ENCODE measurements at regions not wholly inside any gene's neighbourhood (a gene's known extent, or its start where the extent isn't known, plus 50 kb on each side); places are given as distances from the start of the nearest gene placed in this dataset.

DNA sequence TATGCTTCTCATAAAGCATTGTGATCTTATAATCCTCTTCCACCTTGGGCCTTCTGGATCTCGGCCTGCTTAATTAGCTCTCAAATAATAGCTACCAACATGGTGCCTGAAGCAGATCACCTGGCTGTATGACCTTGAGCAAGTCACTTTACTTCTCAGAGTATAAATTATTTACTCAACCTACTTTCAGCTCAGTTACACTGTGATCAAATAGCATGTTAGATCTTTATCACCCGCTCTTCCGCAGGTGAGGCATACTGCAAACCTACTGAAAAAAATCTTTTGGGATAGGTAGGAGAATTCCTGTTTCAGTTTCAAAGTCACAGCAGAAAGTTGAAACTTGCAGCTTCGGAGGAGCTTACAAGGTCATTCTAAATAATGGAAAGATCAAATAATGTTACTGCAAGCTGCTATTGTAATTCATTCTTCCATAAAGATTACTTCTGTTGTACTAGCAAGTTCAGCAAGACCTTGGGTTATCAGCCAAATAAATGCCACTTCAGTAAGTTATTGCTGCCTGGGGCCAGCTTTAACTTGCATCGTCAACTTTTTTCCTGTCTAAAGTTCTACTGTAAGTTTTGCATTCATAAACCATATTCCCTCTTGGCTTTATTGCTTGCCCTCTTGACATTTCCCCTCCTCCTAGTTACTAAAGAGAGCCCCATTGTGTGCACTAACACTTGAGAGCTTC lies 268.4 kb upstream of the ATP11B start:
- DNase-seq (ENCODE audit: low read depth in 4 of 4, low spot score in 3 of 4), result peak in 2 of 4 donors; percentile 47 to 48

DNA sequence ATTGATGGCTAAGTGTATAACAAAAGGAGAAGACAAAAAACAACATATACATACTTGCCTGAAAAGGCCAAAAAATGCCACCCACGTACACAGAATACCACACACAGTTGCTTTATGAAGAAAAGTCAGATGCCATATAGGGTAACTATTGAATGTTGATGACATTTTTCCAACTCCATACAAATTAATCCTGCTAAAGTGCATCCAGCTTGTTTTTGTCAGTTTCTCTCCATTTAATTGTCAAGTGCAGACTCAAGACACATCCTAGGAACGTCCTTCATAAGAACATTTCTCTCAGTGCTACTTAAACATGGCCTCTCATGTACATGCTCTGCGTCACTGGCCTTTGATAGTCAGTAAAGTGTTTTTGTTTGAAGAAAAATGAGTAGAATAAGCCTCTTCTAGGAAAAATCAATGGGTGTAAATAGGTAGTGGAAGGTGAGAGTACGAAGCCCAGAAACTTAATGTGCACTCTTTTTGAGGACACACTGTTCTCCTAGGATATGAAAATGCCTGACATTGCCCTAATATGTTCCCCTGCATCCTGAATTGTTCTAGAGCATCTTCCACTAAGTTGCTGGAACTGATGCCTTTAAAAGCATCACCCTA lies 267.4 kb upstream of the ATP11B start:
- no peak for DNase-seq (ENCODE audit: low read depth in 4 of 4, low spot score in 3 of 4)

DNA sequence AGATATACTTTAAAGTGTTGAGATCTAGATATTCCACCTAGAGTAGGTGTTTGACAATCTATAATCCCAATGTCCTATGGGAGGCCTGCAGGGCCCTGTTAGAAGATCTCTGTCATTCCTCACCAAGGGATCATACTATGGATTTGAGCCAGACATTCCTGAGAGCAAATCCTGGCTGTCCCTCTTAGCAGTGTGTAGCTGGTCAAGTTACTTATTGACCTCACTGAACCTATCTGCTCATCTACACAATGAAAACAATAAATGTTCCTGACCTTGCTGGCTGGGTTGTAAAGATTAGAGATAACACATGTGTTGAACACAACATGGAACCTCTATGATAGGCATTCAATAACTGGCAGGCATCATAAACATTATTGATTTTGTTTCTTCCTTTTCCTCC lies 265.6 kb upstream of the ATP11B start:
- DNase-seq (ENCODE audit: low read depth in 4 of 4, low spot score in 3 of 4), result no peak

DNA sequence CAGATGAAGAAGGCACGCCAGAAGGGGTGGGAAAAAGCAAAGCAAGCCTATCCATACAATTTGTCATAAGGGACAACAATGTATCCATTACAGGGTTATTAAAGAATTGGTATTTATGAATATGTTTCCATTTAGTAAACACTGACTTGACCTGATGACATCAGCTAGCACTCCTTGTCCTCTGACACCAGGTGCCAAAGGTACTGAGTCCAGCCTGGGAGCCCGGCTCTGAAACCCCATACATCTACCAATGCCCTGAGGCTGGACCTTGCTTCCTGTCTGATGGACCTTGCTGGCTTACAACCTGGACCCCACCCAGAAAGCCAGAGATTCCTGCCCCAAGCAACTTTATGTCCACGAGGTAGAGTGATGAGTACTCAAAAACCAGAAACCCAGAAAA lies 263.0 kb upstream of the ATP11B start:
- no peak for DNase-seq (ENCODE audit: low read depth in 4 of 4, low spot score in 3 of 4)

DNA sequence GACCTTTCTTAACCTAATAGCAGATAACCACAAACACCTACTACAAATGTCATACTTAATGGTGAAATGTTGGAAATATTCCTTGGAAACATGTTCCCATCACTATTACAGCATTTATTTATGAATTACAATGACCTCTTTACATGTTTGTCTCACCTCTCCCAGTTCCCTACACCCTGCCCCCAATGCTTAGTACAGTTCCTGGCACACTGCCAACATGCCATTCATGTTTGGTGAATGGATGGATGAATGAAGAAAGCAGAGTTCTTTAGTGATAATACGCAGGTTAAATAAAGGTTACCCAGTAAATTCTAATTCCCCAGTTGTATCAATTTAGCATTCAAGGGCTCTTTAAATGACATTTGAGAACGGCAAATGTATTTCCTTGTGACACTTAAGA lies 259.9 kb upstream of the ATP11B start:
- DNase-seq (ENCODE audit: low read depth in 4 of 4, low spot score in 3 of 4), result no peak

DNA sequence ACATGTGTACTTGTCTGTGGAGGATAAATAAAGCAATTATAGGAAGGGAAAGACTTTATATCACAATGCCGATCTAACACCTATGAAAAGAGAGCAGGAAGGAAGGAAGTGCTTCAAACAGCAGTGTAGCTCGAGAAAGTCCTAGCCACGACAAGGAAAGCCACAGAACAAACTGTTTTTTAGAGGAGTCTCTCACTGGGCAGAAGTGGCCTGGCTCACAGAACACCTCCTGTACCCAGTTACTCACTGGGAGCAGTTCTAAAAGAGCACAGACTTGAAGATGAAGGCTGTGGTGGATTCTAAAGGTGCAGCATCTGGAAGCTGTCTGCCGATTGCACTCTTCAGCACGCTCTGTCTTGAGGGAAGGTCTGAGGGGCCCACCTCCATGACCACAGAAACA lies 248.8 kb upstream of the ATP11B start:
- DNase-seq (ENCODE audit: low read depth in 4 of 4, low spot score in 3 of 4), result no peak

DNA sequence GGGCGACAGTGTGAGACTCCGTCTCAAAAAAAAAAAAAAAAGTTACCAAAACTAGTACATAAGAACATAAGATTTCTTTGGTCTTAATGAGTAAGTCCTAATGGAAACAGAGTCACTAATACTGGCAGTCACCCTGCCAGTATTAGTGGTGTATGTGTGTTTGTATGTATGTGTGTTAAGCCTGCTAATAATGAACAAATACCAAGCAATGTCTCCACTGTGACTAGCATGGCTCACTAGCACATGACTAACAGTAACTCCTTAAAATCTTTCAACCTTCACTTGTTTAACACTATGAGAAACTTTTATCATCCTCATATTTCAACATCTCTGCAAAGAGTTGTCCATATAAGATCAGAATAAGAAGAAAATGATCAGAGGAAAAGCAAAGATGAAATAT lies 231.0 kb upstream of the ATP11B start:
- DNase-seq (ENCODE audit: low read depth in 4 of 4, low spot score in 3 of 4), result no peak

DNA sequence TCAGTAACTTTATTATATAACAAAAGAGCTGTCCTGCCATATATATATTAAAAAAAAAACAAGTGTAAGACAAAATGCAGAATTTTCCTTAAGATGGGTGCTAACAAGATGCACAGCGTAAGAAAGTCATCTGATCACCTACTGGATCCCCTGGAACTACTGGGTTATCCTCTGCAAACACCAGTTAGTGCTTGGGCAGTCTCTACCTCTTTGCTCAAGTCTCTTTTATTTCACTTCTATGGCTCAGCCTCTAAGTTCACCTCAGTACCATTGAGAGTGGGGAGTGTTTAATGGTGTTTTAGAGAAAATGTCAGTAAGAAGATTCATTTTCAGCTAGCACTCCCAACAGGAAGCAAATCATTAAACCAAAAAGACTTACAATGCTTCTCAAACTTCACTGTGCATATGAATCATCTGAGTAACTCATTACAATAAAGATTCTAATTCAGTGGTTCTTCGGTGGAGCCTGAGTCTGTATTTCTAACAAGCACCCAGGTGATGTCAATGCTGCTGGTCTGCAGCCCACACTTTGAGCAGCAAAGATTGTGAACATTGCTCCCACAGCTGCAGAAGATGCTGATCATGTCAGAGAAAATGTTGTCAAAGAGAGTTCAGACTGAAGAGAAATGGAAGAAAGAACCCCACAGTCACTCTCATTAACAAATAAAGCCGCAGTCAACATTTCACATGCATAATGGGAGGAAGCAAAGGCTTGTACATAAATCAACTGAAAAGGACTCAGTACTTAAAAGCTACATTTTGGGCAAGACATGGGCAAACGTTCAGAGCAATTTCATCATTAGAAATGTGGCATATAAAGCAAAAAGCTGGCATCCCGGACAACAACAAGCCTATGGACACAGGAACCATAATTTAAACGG lies 227.1 kb upstream of the ATP11B start:
- DNase-seq (ENCODE audit: low read depth in 4 of 4, low spot score in 3 of 4), result no peak

DNA sequence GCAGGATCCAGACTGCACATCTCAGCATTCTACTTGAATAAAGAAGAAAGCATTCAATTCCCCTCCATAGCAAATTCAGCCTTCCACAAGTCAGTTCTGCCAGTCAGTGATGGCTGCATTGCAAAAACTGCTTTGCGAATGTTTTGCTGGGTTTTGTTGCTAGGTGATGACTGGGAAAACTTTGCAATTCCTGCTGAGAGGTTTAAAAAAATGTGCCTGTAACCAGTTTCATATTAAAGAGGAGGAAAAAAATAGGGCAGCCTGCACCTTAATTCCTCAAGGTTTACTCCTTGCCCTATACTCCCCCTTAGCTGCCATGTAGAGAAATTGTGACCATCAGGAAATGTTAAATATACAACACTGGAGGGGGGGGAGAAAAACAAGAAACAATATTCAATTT lies 225.6 kb upstream of the ATP11B start:
- DNase-seq (ENCODE audit: low read depth in 4 of 4, low spot score in 3 of 4), result peak in 1 of 4 donors; percentile 45

DNA sequence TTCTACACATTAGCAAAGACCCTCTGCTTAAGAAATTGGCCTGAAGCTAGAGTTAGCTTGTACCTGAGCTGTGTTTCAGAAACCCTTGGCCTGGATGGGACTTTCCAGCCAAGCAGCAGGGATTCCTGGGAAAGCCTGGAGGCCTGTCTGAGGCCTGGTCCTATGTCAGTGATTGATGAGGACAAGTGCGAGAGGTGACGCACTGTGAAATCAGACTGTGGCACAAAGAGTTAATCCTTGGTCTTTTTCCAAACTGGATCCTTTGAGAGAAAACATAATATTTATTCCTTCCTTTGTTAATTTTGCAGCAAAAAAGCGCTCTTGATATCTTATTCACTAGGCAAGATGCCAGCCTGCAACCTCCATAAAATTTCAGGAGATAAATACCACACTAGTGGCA lies 225.0 kb upstream of the ATP11B start:
- DNase-seq (ENCODE audit: low read depth in 4 of 4, low spot score in 3 of 4), result no peak

DNA sequence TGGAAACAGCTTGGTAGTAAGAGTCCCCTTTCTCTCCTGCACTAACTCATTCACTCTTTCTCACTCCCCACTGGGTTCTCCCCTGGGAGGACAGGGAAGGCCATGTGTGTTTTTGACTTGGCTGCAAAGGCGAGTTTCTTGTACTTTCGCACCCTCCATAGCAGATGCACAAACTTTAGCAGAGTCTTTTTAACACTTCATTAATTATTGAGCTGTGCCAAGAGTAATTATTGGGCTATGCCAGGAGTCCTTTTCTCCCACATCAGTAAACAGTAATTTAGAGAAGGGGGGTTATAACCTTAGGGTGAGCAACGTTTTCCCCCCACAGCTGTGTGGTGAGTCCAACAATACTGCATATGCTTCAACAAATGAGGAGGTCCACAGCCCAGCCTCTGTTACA lies 224.4 kb upstream of the ATP11B start:
- no peak for DNase-seq (ENCODE audit: low read depth in 4 of 4, low spot score in 3 of 4)

DNA sequence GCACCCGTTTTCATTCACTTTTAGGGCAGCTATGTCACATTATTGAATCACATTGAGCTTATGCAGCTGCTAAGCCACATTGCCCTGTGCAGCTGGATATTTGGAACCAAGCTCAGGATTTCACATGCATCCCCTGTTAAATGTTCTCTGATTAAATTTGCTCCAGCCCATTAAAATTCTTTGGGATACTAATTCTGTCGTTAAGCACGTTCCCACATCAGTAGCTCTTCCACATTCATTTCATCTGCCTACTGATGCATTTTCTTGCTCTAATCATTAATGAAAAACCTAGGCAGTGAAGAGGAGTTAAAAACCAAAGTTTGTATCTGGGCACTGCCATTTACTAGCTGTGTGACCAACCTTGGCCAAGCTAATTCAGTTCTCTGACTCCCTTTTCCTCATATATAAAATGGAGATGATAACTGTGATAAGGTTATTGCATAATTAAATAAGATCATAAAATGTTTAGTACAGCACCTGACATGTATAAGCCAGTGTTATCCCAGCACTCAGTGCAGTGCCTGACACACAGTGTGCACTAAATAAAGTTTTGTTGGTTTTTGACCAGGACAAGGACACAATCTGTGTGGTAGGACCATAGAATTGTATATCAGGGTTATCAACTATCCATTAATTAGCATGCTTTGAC lies 222.2 kb upstream of the ATP11B start:
- no peak for DNase-seq (ENCODE audit: low read depth in 4 of 4, low spot score in 3 of 4)

DNA sequence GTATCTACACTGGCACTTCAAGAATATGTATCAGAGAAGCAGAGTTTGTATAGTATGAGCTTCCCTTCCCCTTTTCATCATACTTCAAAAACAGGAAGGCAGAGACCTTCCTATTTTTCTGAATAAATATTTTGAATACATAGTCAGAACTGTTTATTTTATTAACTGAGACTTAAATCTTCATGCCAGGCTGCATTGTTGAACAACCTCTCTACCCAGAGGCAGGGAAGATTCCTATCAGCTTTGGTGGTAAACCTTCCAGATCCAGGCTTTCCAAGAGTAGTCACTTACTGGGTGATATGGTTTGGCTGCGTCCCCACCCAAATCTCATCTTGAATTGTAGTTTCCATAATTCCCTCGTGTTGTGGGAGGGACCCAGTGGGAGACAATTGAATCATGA lies 217.4 kb upstream of the ATP11B start:
- DNase-seq (ENCODE audit: low read depth in 4 of 4, low spot score in 3 of 4), result no peak

DNA sequence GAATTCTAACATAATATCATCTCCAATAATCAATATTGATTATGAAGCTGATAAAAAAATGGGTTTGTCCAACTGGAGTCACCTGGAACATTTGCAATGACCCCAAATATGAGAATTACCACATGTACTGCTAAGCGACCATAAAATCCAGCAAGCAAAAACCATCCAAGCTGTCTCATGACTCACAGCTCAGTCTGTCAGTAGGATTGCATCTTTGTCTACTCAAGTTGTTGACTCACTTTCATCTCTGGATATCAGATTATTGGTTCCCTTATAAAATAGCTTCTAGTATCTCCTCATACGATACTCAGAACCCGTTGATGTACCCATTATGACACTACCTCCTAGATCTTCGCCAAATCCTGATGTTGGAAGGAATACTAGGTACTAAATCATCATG lies 209.8 kb upstream of the ATP11B start:
- no peak for DNase-seq (ENCODE audit: low read depth in 4 of 4, low spot score in 3 of 4)

DNA sequence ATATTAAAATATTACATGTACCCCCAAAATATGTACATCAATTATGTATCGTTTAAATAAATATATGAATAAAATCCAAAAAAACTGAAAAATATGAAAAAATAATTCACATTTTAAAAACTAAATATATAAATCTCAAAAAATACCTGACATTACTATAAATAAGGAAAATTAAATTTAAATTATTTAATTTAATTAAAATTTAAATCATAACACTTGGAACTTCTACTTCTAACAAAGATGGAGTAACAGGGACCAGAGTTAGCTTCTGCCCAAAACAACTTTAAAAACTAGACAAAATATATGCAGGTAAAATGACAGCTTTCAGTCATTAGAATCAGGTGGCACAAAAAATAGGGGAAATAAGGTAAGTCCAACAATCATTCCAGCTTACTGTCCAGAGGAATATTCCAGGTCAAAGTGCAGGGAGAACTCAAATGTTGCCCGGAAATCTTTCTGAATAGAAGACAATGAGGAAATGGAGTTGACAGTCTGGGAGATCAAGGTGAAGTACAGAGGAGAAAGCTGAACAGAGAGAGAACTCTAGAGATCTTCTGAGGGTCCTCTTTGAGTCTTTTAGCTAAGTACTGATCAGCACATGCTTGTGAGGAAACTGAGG lies 207.7 kb upstream of the ATP11B start:
- DNase-seq (ENCODE audit: low read depth in 4 of 4, low spot score in 3 of 4), result no peak

DNA sequence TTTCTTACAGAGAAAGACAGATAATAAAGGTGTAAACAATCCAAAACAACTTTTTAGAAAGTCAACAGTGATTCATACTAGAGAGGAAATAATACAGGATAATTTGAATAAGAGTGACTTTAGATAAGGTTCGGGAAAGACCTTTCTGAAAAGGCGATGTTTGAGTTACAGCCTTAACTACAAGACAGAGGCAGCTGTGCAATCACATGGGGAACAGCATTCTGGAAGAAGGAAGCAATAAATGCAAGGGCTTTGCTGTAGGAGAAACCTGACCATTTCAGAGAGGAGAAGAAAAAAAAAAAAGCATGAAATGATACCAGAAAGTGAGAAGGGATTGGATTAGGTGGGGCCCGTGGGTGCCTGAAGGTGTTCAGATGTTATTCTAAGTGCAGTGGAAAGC lies 200.6 kb upstream of the ATP11B start:
- no peak for DNase-seq (ENCODE audit: low read depth in 4 of 4, low spot score in 3 of 4)

DNA sequence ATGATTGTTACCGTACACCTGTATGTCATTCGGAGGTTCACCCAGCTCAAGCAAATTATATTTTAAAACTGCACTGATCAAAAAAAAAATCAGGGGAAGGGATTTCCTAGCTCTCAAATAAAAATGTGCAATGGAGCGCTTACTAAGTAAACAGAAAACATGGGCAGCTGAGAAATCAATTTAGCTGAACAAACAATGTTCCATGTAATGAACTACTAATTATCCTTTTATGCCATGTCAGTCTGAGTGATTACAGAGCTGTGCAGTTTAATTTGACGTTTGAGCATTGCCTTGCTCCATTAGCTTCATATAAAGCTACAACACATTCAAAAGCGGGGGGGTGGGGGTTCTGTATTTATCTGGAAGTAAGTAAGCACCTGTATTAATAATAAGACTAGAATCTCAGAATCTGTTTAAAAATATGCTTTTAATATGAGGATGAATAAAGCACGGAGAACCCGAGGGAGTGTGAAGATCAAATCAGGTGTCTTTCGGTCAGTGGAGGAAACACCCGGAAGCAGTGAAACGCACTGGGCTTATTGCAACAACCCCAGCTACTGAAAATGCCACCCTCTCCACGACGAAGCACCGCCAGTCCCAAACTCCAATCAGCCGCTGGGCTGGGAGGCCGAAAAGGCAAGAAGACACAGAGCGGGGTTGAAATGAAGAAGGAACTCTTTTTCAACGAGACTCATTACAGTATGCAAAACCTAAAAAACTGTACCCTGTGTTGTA lies 196.5 kb upstream of the ATP11B start:
- no peak for DNase-seq (ENCODE audit: low read depth in 4 of 4, low spot score in 3 of 4)

DNA sequence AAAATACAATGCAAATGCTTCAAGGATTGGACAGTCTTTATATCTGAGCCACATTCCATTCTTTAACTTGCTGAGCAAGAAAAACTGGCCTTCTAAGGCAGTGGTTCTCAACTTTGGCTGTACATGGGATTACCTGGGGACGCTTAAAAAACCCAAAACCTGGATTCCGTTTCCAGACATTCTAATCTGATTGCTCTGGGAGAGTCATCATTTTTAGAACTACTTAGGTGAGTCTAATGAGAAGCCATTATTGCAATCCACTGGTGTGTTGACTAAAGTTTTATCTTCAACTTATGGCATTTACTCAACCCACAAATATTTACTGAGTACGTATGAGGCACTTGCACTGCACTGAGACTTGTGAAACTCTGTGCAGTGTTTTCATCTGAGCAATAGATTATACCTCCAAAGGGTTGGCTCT lies 195.7 kb upstream of the ATP11B start:
- peak in 1 of 4 donors; percentile 10 for DNase-seq (ENCODE audit: low read depth in 4 of 4, low spot score in 3 of 4)

DNA sequence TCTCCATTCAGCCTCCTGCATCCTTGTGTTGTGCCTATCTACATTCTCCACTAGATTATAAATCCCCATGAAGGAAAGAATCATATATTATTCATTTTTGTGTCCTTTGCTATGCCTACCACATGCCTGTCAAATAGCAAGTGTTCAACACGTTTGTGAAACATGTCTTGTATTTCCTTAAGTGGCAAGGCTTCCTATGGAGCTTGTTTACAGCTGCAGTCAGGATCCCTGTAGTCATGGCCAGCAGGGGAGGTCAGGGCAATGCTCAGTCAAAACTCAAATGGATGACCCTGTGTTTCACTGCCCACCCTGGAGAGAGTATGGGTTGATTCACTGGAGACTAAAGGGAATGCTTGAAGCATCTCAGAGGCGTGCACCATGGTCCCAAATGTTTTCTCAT lies 191.7 kb upstream of the ATP11B start:
- DNase-seq (ENCODE audit: low read depth in 4 of 4, low spot score in 3 of 4), result no peak

DNA sequence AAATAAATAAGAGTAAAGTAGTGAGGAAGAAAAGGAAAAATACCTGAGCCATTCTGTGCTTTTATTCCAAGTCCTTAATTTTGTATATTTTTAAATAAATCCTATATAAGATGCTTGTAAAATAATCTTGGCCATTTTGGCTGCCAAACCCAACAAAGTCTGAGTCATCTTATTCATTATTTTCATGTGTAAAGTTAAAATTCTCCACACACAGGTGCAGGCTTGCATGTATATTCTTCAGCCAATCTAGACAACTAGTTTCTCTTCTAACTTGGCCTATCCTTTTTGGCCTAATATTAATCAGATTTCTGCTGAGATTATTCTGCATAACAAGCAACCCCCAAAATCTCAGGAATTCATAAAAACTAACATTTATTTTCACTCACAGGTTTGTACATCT lies 189.8 kb upstream of the ATP11B start:
- no peak for DNase-seq (ENCODE audit: low read depth in 4 of 4, low spot score in 3 of 4)

Data from left renal pelvis (tissue), 4 donors.